Suprapubic skin (tissue), 3 donors: ENCODE measurements at regions not wholly inside any gene's neighbourhood (a gene's known extent, or its start where the extent isn't known, plus 50 kb on each side); places are given as distances from the start of the nearest gene placed in this dataset.

Source experiments
- EP300 ChIP-seq: sonication (generic); formaldehyde crosslinking; IDR thresholded peaks from one replicate; pipeline ENCODE4 v1.6.1; 2017; ENCODE audit warnings: antibody characterized with exemption
- POLR2A ChIP-seq, 2 donors: fragments of 450-650 bp; IDR thresholded peaks; one replicate each; pipeline ENCODE4 v1.6.1; 2017; ENCODE audit warnings: antibody characterized with exemption in 2 of 2, mild to moderate bottlenecking in 2 of 2, moderate library complexity in 2 of 2
- TF ChIP-seq, protein P1 (sequence below), 2 donors: fragments of 200-600 bp in 1 of 2; fragments of 450-650 bp in 1 of 2; sonication (generic) in 1 of 2; IDR thresholded peaks; one replicate each; pipeline ENCODE4 v1.5.1; 2016 to 2019; ENCODE audit warnings: antibody characterized with exemption in 2 of 2, mild to moderate bottlenecking in 1 of 2, moderate library complexity in 1 of 2

DNA sequence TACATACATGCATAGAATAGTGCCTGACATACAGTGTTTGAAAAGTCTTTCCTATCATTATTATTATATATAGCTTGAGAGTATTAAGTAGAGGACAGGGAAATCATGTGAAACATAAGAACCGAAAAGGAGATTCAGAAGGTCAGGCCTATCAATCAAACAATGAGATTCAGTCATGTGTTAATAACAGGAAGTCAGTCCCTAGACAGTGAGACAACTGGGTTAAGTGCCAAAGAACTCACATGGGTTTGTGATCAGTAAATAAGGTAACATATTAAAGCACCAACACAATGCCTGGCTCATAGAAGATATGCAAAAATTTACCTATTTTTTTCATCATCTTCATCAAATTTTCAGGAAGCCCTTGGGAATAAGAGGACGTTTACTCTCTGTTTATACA is 174.3 kb upstream of the FAT3 start:
- TF ChIP-seq, protein P1, sequence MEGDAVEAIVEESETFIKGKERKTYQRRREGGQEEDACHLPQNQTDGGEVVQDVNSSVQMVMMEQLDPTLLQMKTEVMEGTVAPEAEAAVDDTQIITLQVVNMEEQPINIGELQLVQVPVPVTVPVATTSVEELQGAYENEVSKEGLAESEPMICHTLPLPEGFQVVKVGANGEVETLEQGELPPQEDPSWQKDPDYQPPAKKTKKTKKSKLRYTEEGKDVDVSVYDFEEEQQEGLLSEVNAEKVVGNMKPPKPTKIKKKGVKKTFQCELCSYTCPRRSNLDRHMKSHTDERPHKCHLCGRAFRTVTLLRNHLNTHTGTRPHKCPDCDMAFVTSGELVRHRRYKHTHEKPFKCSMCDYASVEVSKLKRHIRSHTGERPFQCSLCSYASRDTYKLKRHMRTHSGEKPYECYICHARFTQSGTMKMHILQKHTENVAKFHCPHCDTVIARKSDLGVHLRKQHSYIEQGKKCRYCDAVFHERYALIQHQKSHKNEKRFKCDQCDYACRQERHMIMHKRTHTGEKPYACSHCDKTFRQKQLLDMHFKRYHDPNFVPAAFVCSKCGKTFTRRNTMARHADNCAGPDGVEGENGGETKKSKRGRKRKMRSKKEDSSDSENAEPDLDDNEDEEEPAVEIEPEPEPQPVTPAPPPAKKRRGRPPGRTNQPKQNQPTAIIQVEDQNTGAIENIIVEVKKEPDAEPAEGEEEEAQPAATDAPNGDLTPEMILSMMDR (IDR thresholded peaks at IDR 0.05), result no peak
- TF ChIP-seq POLR2A (IDR thresholded peaks at IDR 0.05), result no peak
- TF ChIP-seq EP300, result no peak
